ENCODE measurements at regions not wholly inside any gene's neighbourhood (a gene's known extent, or its start where the extent isn't known, plus 50 kb on each side); places are given as distances from the start of the nearest gene placed in this dataset.
A peak's percentile ranks its signal among the peaks of the same experiment; 100 is the strongest.

- TF ChIP-seq, protein P1, sequence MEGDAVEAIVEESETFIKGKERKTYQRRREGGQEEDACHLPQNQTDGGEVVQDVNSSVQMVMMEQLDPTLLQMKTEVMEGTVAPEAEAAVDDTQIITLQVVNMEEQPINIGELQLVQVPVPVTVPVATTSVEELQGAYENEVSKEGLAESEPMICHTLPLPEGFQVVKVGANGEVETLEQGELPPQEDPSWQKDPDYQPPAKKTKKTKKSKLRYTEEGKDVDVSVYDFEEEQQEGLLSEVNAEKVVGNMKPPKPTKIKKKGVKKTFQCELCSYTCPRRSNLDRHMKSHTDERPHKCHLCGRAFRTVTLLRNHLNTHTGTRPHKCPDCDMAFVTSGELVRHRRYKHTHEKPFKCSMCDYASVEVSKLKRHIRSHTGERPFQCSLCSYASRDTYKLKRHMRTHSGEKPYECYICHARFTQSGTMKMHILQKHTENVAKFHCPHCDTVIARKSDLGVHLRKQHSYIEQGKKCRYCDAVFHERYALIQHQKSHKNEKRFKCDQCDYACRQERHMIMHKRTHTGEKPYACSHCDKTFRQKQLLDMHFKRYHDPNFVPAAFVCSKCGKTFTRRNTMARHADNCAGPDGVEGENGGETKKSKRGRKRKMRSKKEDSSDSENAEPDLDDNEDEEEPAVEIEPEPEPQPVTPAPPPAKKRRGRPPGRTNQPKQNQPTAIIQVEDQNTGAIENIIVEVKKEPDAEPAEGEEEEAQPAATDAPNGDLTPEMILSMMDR (IDR thresholded peaks at IDR 0.05), result no peak
- Mint-ChIP-seq H3K4me3 (ENCODE audit: unreplicated experiment) (no peak overlapping the region), H3K27me3 (ENCODE audit: low read depth) (no peaks in the 10 kb centered on the region), H3K4me1 (ENCODE audit: low read depth) (peaks cover 52% of the 10 kb centered on the region), H3K27ac (ENCODE audit: unreplicated experiment) (peak overlapping the region; percentile 80), H3K36me3 (ENCODE audit: low read depth) (peaks cover 23% of the 10 kb centered on the region), H3K9me3 (ENCODE audit: low read depth) (no peaks in the 10 kb centered on the region)
- no peak for DNase-seq (ENCODE audit: low spot score)
Measured at GRCh38 chr14:71687166-71687831, 244.9 kb upstream of the RGS6 start.

- TF ChIP-seq, protein P1 (IDR thresholded peaks at IDR 0.05), result no peak
- no peak for DNase-seq (ENCODE audit: low spot score)
- Mint-ChIP-seq H3K9me3 (ENCODE audit: low read depth) (no peaks in the 10 kb centered on the region), H3K4me3 (ENCODE audit: unreplicated experiment) (no peak overlapping the region), H3K27ac (ENCODE audit: unreplicated experiment) (peak overlapping the region; percentile 78), H3K36me3 (ENCODE audit: low read depth) (peaks cover 27% of the 10 kb centered on the region), H3K27me3 (ENCODE audit: low read depth) (no peaks in the 10 kb centered on the region), H3K4me1 (ENCODE audit: low read depth) (peaks cover 58% of the 10 kb centered on the region)
Measured at GRCh38 chr14:71688576-71688975, 243.7 kb upstream of the RGS6 start.

- H3K27ac Mint-ChIP-seq (ENCODE audit: unreplicated experiment), result peak overlapping the region; percentile 64
- H3K9me3 Mint-ChIP-seq (ENCODE audit: low read depth), result no peaks in the 10 kb centered on the region
- H3K27me3 Mint-ChIP-seq (ENCODE audit: low read depth), result no peaks in the 10 kb centered on the region
- peaks cover 21% of the 10 kb centered on the region for H3K36me3 Mint-ChIP-seq (ENCODE audit: low read depth)
- no peak overlapping the region for H3K4me3 Mint-ChIP-seq (ENCODE audit: unreplicated experiment)
- DNase-seq (ENCODE audit: low spot score), result no peak
- peaks cover 75% of the 10 kb centered on the region for H3K4me1 Mint-ChIP-seq (ENCODE audit: low read depth)
- TF ChIP-seq, protein P1 (IDR thresholded peaks at IDR 0.05), result no peak
Measured at GRCh38 chr14:71690478-71690877, 241.8 kb upstream of the RGS6 start.

- Mint-ChIP-seq H3K9me3 (ENCODE audit: low read depth) (no peaks in the 10 kb centered on the region), H3K27ac (ENCODE audit: unreplicated experiment) (no peak overlapping the region), H3K27me3 (ENCODE audit: low read depth) (no peaks in the 10 kb centered on the region), H3K4me3 (ENCODE audit: unreplicated experiment) (no peak overlapping the region), H3K4me1 (ENCODE audit: low read depth) (peaks cover 71% of the 10 kb centered on the region), H3K36me3 (ENCODE audit: low read depth) (peaks cover 20% of the 10 kb centered on the region)
- TF ChIP-seq, protein P1 (IDR thresholded peaks at IDR 0.05), result no peak
- DNase-seq (ENCODE audit: low spot score), result no peak
Measured at GRCh38 chr14:71692496-71692895, 239.7 kb upstream of the RGS6 start.

- H3K27me3 Mint-ChIP-seq (ENCODE audit: low read depth), result no peaks in the 10 kb centered on the region
- peak overlapping the region; percentile 77 for H3K27ac Mint-ChIP-seq (ENCODE audit: unreplicated experiment)
- no peak for DNase-seq (ENCODE audit: low spot score)
- H3K36me3 Mint-ChIP-seq (ENCODE audit: low read depth), result peaks cover 22% of the 10 kb centered on the region
- peaks cover 70% of the 10 kb centered on the region for H3K4me1 Mint-ChIP-seq (ENCODE audit: low read depth)
- H3K4me3 Mint-ChIP-seq (ENCODE audit: unreplicated experiment), result no peak overlapping the region
- H3K9me3 Mint-ChIP-seq (ENCODE audit: low read depth), result no peaks in the 10 kb centered on the region
- TF ChIP-seq, protein P1 (IDR thresholded peaks at IDR 0.05), result no peak
Measured at GRCh38 chr14:71693381-71693780, 238.8 kb upstream of the RGS6 start.
